Neural crest cell (in vitro differentiated cells): ENCODE measurements at regions not wholly inside any gene's neighbourhood (a gene's known extent, or its start where the extent isn't known, plus 50 kb on each side); places are given as distances from the start of the nearest gene placed in this dataset.

ENCODE experiments used
- DNase-seq: peaks from one replicate; pipeline ENCODE4 v3.0.0; 2021; ENCODE audit warnings: low read depth, mixed read lengths, low spot score
- H3K27ac Mint-ChIP-seq: one replicate; pipeline ENCODE4 v1.8.0; 2021; ENCODE audit warnings: mild to moderate bottlenecking, mixed read lengths; ENCODE audit not compliant: unreplicated experiment
- H3K27me3 Mint-ChIP-seq: 2 replicates; pipeline ENCODE4 v1.8.0; 2021; ENCODE audit warnings: low read depth, mild to moderate bottlenecking, mixed read lengths
- H3K36me3 Mint-ChIP-seq: 2 replicates; pipeline ENCODE4 v1.8.0; 2021; ENCODE audit warnings: low read depth, mild to moderate bottlenecking, mixed read lengths
- H3K4me1 Mint-ChIP-seq: 2 replicates; pipeline ENCODE4 v1.8.0; 2021; ENCODE audit warnings: mixed read lengths
- H3K4me3 Mint-ChIP-seq: one replicate; pipeline ENCODE4 v1.8.0; 2021; ENCODE audit warnings: mild to moderate bottlenecking, mixed read lengths
- H3K9me3 Mint-ChIP-seq: 2 replicates; pipeline ENCODE4 v1.8.0; 2021; ENCODE audit warnings: mixed read lengths
- CTCF ChIP-seq: fragments of 200-600 bp; sonication (generic); conservative IDR thresholded peaks from 2 replicates; pipeline ENCODE4 v1.5.0; 2021; ENCODE audit warnings: antibody characterized with exemption, mild to moderate bottlenecking

DNA sequence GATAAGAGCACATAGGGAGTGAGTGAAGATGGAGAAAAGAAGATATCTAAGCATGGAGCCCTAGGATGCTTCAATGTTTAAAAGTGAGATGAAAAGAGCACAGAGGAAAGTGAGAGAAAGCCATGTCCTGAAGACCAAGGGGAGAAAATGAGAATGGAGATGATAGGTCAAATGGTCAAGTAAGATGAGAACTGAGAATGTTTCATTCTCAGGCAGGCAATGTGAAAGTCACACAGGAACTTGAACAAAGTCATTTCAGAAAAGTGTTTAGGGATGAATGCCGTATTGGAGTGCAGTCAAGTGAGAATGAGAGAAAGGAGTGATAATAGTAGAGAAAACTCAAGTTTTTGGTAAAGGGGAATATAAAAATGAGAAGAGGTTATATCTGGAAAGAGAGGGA lies 148.7 kb upstream of the PTCHD1 start:
- Mint-ChIP-seq H3K4me1 (no peaks in the 10 kb centered on the region), H3K9me3 (no peaks in the 10 kb centered on the region)

GRCh38 chrX:23187819-23188218 lies 146.8 kb upstream of the PTCHD1 start:
- no peak overlapping the region for H3K27ac Mint-ChIP-seq
- no peaks in the 10 kb centered on the region for H3K36me3 Mint-ChIP-seq
- no peak overlapping the region for H3K4me3 Mint-ChIP-seq
- H3K9me3 Mint-ChIP-seq, result no peaks in the 10 kb centered on the region
- TF ChIP-seq CTCF, result no peak
- H3K27me3 Mint-ChIP-seq, result no peaks in the 10 kb centered on the region
- no peak for DNase-seq
- H3K4me1 Mint-ChIP-seq, result no peaks in the 10 kb centered on the region

More for the DNA sequence above, 148.7 kb upstream of the PTCHD1 start:
- Mint-ChIP-seq H3K36me3 (no peaks in the 10 kb centered on the region), H3K27me3 (no peaks in the 10 kb centered on the region), H3K27ac (no peak overlapping the region), H3K4me3 (no peak overlapping the region)
- DNase-seq, result no peak
- TF ChIP-seq CTCF, result no peak

GRCh38 chrX:23194885-23195554 lies 139.6 kb upstream of the PTCHD1 start:
- H3K4me1 Mint-ChIP-seq, result no peaks in the 10 kb centered on the region
- no peak for DNase-seq
- peaks cover 4% of the 10 kb centered on the region for H3K9me3 Mint-ChIP-seq
- H3K27ac Mint-ChIP-seq, result no peak overlapping the region
- H3K4me3 Mint-ChIP-seq, result no peak overlapping the region
- no peak for TF ChIP-seq CTCF
- H3K36me3 Mint-ChIP-seq, result no peaks in the 10 kb centered on the region
- H3K27me3 Mint-ChIP-seq, result no peaks in the 10 kb centered on the region

DNA sequence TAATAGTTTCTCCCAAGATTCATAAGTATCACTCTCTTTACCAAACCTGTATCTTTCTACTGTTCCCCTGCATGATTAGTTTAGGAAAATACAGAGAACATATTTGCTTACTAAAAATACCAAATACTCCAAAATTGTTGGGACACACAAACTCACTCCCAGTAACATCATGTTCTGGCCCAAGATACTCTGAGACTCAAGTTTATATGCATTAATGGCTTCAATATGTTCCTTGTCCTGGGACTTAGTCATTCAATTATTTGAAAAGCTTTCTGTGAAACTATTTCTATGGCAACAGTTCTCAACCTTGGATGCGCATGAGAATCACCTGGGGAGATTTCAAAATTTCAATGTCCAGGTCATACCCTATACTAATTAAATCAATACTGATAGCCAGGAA lies 138.9 kb upstream of the PTCHD1 start:
- H3K27ac Mint-ChIP-seq, result no peak overlapping the region
- no peak for TF ChIP-seq CTCF
- no peaks in the 10 kb centered on the region for H3K36me3 Mint-ChIP-seq
- no peak for DNase-seq
- H3K9me3 Mint-ChIP-seq, result peaks cover 4% of the 10 kb centered on the region
- H3K4me3 Mint-ChIP-seq, result no peak overlapping the region
- no peaks in the 10 kb centered on the region for H3K27me3 Mint-ChIP-seq
- H3K4me1 Mint-ChIP-seq, result no peaks in the 10 kb centered on the region

DNA sequence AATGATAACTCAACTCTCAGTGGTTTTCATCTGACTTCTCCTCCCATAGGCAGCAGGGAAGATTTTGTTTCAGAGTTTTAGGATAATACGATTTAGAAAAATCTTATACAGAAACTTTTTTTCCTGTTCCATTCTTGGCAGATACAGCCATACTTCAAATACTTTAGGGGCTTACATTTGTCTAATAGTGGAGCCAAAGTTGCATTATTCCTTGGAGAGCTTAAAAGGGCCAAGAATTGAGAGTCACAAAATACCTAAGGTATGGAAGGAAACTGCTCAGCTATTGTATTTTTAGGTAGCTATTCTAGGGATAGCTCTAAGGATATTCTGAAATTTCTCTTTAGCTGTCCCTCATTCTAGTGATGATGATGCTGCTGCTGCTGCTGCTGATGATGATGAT lies 132.9 kb upstream of the PTCHD1 start:
- H3K4me1 Mint-ChIP-seq, result no peaks in the 10 kb centered on the region
- no peak for TF ChIP-seq CTCF
- H3K9me3 Mint-ChIP-seq, result peaks cover 2% of the 10 kb centered on the region
- H3K27ac Mint-ChIP-seq, result no peak overlapping the region
- DNase-seq, result no peak
- H3K36me3 Mint-ChIP-seq, result no peaks in the 10 kb centered on the region
- H3K4me3 Mint-ChIP-seq, result no peak overlapping the region
- no peaks in the 10 kb centered on the region for H3K27me3 Mint-ChIP-seq
